ENCODE measurements at regions not wholly inside any gene's neighbourhood (a gene's known extent, or its start where the extent isn't known, plus 50 kb on each side); places are given as distances from the start of the nearest gene placed in this dataset.
"Not testable (repeated sequence)": the region's sequence is repeated elsewhere in the genome, so short reads cannot be mapped to it uniquely, and the experiment has no call there.

GRCh38 chr14:85344171-85344570, 185.8 kb upstream of the FLRT2 start (continued):
- TF ChIP-seq HOXB5 (CRISPR knock-in tag; IDR thresholded peaks at IDR 0.05) (no peak), HDAC2 (IDR thresholded peaks at IDR 0.05) (no peak), RCOR1 (IDR thresholded peaks at IDR 0.05; ENCODE audit: low read depth, low read length) (no peak)

- Histone ChIP-seq H3K4me1 (no peaks in the 10 kb centered on the region), H3K27ac (no peak overlapping the region), H3K4me2 (no peak overlapping the region), H3K4me3 (no peak overlapping the region), H3K9me3 (no peaks in the 10 kb centered on the region)
- 51% methylated on average over 6 of the region's 6 CpGs for WGBS (ENCODE audit: missing lambda C conversion rate)
- ATAC-seq (no peak), DNase-seq (ENCODE audit: low read depth in 1 of 2, low spot score in 1 of 2) (no peak), FAIRE-seq (no peak)
- CTCF ChIA-PET = no interaction called here
- peak; percentile 75 for TF ChIP-seq MAFK (IDR thresholded peaks at IDR 0.05; ENCODE audit: partially characterized antibody)
- no peak for TF ChIP-seq ZFP36 (IDR thresholded peaks at IDR 0.05; ENCODE audit: borderline replicate concordance, partially characterized antibody)
- POLR2A ChIA-PET = no interaction called here
Observed at GRCh38 chr14:85344847-85345570, 184.9 kb upstream of the FLRT2 start.

- 29% methylated on average over 3 of the region's 3 CpGs for WGBS (ENCODE audit: missing lambda C conversion rate)
- ChIA-PET CTCF (interaction anchor here (0.6 kb wide), 1 partner anchor 192 kb away, joined by 3 read pairs; no protein-coding TSS in a partner anchor), POLR2A (no interaction called here)
- no peak overlapping the region for H3K27ac ChIP-seq
- DNase-seq (ENCODE audit: low read depth in 1 of 2, low spot score in 1 of 2) (no peak), ATAC-seq (no peak), FAIRE-seq (no peak)
- no peak overlapping the region for H3K4me2 ChIP-seq
- no peaks in the 10 kb centered on the region for H3K4me1 ChIP-seq
- TF ChIP-seq KDM5A (IDR thresholded peaks at IDR 0.05) (no peak), HDAC2 (IDR thresholded peaks at IDR 0.05) (no peak), BHLHE40 (IDR thresholded peaks at IDR 0.05; ENCODE audit: low read depth, low read length) (no peak), MAFK (IDR thresholded peaks at IDR 0.05; ENCODE audit: partially characterized antibody) (no peak), TP53 (CRISPR knock-in tag; IDR thresholded peaks at IDR 0.05) (no peak)
- H3K9me3 ChIP-seq = no peaks in the 10 kb centered on the region
- no peak overlapping the region for H3K4me3 ChIP-seq
Observed at GRCh38 chr14:85350667-85351066, 179.3 kb upstream of the FLRT2 start.

- H3K4me2 ChIP-seq; H3K4me3 ChIP-seq; FAIRE-seq; DNase-seq (ENCODE audit: low read depth in 1 of 2, low spot score in 1 of 2); CTCF ChIA-PET; ATAC-seq; H3K27ac ChIP-seq; POLR2A ChIA-PET; H3K9me3 ChIP-seq; H3K4me1 ChIP-seq: not testable (repeated sequence)
- 90% methylated on average over 8 of the region's 26 CpGs for WGBS (ENCODE audit: missing lambda C conversion rate)
Observed at GRCh38 chr14:85352588-85352987, 177.4 kb upstream of the FLRT2 start.

GRCh38 chr14:85357120-85357519, 172.8 kb upstream of the FLRT2 start:
- H3K4me1 ChIP-seq = no peaks in the 10 kb centered on the region
- TF ChIP-seq POLR2AphosphoS2 (conservative IDR thresholded peaks at IDR 0.05; ENCODE audit: low read length) = no peak
- TF ChIP-seq ZFP36 (IDR thresholded peaks at IDR 0.05; ENCODE audit: borderline replicate concordance, partially characterized antibody) = no peak
- TF ChIP-seq HOXA7 (CRISPR knock-in tag; IDR thresholded peaks at IDR 0.05) = no peak
- no peak for TF ChIP-seq ATOH8 (CRISPR knock-in tag; IDR thresholded peaks at IDR 0.05; ENCODE audit: low read depth)
- no peaks in the 10 kb centered on the region for H3K9me3 ChIP-seq
- ChIA-PET POLR2A (no interaction called here), CTCF (no interaction called here)
- FAIRE-seq = no peak
- no peak for DNase-seq (ENCODE audit: low read depth in 1 of 2, low spot score in 1 of 2)
- no peak for ATAC-seq
- WGBS (ENCODE audit: missing lambda C conversion rate) = 50% methylated on average over 5 of the region's 5 CpGs
- no peak overlapping the region for H3K4me2 ChIP-seq
- no peak overlapping the region for H3K4me3 ChIP-seq
- no peak overlapping the region for H3K27ac ChIP-seq

GRCh38 chr14:85358136-85358785, 171.7 kb upstream of the FLRT2 start:
- ChIA-PET CTCF (no interaction called here), POLR2A (no interaction called here)
- Histone ChIP-seq H3K4me1 (no peaks in the 10 kb centered on the region), H3K4me2 (no peak overlapping the region), H3K4me3 (no peak overlapping the region), H3K9me3 (no peaks in the 10 kb centered on the region), H3K27ac (no peak overlapping the region)
- ATAC-seq = no peak
- TF ChIP-seq E2F6 (IDR thresholded peaks at IDR 0.05; ENCODE audit: borderline replicate concordance, low read depth) (no peak), NFE2L2 (conservative IDR thresholded peaks at IDR 0.05; ENCODE audit: low read length) (no peak), NR3C1 (IDR thresholded peaks at IDR 0.05) (no peak), MAZ (IDR thresholded peaks at IDR 0.05; ENCODE audit: borderline replicate concordance, low read depth, low read length) (no peak), CBX8 (IDR thresholded peaks at IDR 0.05) (no peak)
- DNase-seq (ENCODE audit: low read depth in 1 of 2, low spot score in 1 of 2) = no peak
- FAIRE-seq = no peak
- WGBS (ENCODE audit: missing lambda C conversion rate) = 79% methylated on average over 1 of the region's 1 CpG
